Kidney epithelial cell (primary cell): ENCODE measurements at regions not wholly inside any gene's neighbourhood (a gene's known extent, or its start where the extent isn't known, plus 50 kb on each side); places are given as distances from the start of the nearest gene placed in this dataset.

Source experiments
- DNase-seq: peaks from one replicate; pipeline ENCODE4 v3.0.0-alpha.2; 2010; ENCODE audit warnings: low read depth
- H3K27me3 ChIP-seq: 2 replicates; pipeline ENCODE4 v1.6.0; 2011; ENCODE audit warnings: low read length; ENCODE audit not compliant: control insufficient read depth, insufficient read depth
- H3K36me3 ChIP-seq: 2 replicates; pipeline ENCODE4 v1.5.1; 2011; ENCODE audit warnings: low read length; ENCODE audit not compliant: control insufficient read depth, insufficient read depth
- H3K4me3 ChIP-seq: 2 replicates; pipeline ENCODE4 v1.5.1; 2011; ENCODE audit warnings: low read depth, mild to moderate bottlenecking, control low read depth, low read length
- TF ChIP-seq, protein P1 (sequence below): IDR thresholded peaks from 2 replicates; pipeline ENCODE4 v1.5.1; 2011; ENCODE audit warnings: mild to moderate bottlenecking, moderate library complexity, low read length, control low read depth, inconsistent platforms; ENCODE audit not compliant: insufficient read depth, poor library complexity, severe bottlenecking

DNA sequence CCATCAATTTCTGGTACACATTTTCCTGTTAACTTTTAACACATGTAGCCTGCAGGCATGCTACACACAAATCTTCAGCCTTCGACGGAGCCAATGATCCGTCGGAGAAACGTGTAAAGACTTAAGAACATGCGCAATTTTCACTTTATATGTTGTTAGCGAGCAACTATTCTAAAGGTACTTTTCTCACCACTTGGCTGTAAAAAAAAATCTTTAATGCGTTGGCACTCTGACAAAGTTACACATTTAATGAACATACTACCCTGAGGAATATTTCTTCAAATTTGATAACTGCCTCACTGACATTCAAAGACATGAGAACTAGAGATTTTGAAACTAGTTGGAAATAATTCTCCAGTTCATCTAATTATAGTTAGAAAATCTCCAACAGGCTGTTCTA lies 507.5 kb upstream of the SALL1 start:
- no peaks in the 10 kb centered on the region for H3K27me3 ChIP-seq
- no peaks in the 10 kb centered on the region for H3K36me3 ChIP-seq
- TF ChIP-seq, protein P1, sequence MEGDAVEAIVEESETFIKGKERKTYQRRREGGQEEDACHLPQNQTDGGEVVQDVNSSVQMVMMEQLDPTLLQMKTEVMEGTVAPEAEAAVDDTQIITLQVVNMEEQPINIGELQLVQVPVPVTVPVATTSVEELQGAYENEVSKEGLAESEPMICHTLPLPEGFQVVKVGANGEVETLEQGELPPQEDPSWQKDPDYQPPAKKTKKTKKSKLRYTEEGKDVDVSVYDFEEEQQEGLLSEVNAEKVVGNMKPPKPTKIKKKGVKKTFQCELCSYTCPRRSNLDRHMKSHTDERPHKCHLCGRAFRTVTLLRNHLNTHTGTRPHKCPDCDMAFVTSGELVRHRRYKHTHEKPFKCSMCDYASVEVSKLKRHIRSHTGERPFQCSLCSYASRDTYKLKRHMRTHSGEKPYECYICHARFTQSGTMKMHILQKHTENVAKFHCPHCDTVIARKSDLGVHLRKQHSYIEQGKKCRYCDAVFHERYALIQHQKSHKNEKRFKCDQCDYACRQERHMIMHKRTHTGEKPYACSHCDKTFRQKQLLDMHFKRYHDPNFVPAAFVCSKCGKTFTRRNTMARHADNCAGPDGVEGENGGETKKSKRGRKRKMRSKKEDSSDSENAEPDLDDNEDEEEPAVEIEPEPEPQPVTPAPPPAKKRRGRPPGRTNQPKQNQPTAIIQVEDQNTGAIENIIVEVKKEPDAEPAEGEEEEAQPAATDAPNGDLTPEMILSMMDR = no peak
- no peak overlapping the region for H3K4me3 ChIP-seq
- no peak for DNase-seq

DNA sequence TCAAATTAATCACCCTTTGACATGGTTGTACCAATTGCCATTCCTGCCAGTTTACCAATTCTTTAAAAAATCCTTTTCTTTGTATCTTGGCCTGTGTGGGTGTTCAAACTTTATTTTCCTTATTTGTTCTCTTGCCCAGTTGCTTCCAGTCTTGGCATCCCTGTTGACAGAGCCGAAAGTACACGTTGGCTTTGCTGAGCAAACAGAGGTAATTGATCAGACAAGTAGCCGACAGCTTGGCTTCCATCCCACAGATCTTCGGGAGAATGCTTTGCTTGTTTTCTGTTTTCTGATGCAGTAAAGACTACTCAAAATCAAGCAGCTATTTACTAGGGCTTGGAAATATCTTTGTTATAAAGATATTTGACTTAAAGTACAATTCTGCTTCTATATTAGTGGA lies 506.8 kb upstream of the SALL1 start:
- Histone ChIP-seq H3K27me3 (no peaks in the 10 kb centered on the region), H3K36me3 (no peaks in the 10 kb centered on the region), H3K4me3 (no peak overlapping the region)
- TF ChIP-seq, protein P1 = no peak
- DNase-seq = no peak

DNA sequence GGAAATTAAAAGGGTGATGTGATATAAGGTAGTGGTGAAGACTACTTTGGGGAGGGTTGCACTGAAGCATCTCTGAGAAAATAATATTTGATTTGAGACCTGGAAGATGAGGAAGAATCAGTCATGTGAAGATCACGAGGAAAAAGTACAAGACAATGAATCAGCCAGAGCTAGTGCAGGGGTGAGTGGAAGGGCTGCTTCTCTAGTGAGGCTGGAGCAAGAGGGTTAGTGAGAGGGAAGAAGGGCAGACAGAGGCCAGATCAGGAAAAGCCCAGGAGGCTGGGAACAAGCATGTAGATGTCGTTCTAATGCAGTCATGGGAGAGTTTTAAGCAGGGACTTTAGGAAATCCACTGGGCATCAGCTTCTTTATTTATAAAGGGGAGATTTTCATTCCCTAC lies 504.2 kb upstream of the SALL1 start:
- Histone ChIP-seq H3K4me3 (no peak overlapping the region), H3K36me3 (no peaks in the 10 kb centered on the region)

DNA sequence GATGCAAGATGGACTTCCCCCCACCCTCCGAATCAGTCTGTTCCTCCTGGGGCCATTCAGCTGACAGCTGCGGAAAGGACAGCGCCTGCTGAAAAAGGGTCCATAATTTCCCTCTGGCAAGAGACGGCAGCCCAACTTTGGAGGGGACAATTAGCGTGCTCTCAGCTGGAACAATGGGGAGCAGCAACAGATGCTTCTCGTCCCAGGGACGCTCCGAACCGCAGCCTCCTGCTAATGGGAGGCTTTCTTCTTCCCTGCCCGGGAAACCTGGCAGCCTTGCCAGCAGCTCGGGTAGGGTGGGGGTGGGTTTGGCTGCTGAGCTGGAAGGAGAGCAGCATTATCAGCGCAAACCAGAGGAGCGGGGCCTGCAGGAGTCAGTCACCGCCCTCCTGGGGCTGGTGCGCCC lies 500.0 kb upstream of the SALL1 start:
- Histone ChIP-seq H3K36me3 (no peaks in the 10 kb centered on the region), H3K4me3 (no peak overlapping the region), H3K27me3 (no peaks in the 10 kb centered on the region)
- TF ChIP-seq, protein P1 = no peak
- no peak for DNase-seq

More for the DNA sequence above, 504.2 kb upstream of the SALL1 start:
- no peaks in the 10 kb centered on the region for H3K27me3 ChIP-seq
- no peak for DNase-seq
- TF ChIP-seq, protein P1 = no peak

DNA sequence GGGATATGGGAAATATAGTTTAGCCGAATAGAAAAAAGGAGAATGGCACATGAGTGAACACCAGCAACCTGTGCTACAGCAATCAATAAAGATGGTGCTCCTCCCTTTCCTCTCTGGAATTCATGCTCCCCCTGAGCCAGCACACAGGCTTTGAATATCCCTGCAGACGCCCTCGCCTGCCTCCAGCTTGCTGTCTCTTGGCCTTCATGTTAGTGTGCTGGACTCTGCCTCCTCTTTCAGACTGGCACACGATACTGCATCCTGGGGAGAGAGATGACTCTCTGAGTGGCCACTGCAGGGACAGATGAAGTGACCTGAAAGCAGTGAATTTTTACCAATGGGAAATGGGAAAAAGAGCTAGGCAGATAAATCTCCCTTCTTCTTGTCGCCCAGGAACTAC lies 498.6 kb upstream of the SALL1 start:
- TF ChIP-seq, protein P1 = no peak
- Histone ChIP-seq H3K4me3 (no peak overlapping the region), H3K27me3 (no peaks in the 10 kb centered on the region), H3K36me3 (no peaks in the 10 kb centered on the region)
- DNase-seq = no peak

DNA sequence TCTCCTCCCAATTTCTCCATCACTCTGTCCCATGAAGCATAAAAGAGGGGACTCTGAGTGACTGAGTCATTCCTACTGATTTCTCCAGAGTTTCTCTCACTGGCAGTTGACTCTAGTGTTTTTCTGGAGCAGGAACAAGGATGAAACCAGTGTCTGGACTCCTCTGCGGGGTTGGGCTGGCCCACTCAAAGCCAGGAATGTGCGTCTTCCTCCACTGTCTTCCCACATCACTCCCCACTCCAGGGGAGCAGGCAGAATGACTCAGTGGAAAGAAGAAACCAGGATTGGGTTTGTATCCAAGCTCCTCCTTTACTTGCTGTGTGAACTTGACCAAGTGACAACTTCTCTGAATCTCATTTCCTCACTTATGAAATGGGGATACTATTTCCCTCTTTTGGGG lies 497.5 kb upstream of the SALL1 start:
- TF ChIP-seq, protein P1 = no peak
- Histone ChIP-seq H3K4me3 (no peak overlapping the region), H3K36me3 (no peaks in the 10 kb centered on the region), H3K27me3 (no peaks in the 10 kb centered on the region)
- DNase-seq = no peak
